HG03460 (cell line): ENCODE measurements at regions not wholly inside any gene's neighbourhood (a gene's known extent, or its start where the extent isn't known, plus 50 kb on each side); places are given as distances from the start of the nearest gene placed in this dataset.
"Not testable (repeated sequence)": the region's sequence is repeated elsewhere in the genome, so short reads cannot be mapped to it uniquely, and the experiment has no call there.

Experiments used
- ATAC-seq: cut with Tn5 transposase; IDR thresholded peaks from one replicate; pipeline ENCODE4 v1.9.1; 2021; ENCODE audit not compliant: unreplicated experiment

GRCh38 chr10:28137907-28138880 lies 139.3 kb upstream of the ODAD2 start:
- ATAC-seq, result no peak

GRCh38 chr10:28135258-28135657 lies 136.4 kb upstream of the ODAD2 start:
- ATAC-seq, result no peak

- no peak for ATAC-seq
Measured at GRCh38 chr10:28130267-28130666, 131.4 kb upstream of the ODAD2 start.

GRCh38 chr10:28127881-28128280 lies 129.0 kb upstream of the ODAD2 start:
- ATAC-seq, result no peak

GRCh38 chr10:28125701-28126100 lies 126.8 kb upstream of the ODAD2 start:
- ATAC-seq, result no peak

- no peak for ATAC-seq
Measured at GRCh38 chr10:28120795-28121194, 121.9 kb upstream of the ODAD2 start.

- ATAC-seq, result no peak
Measured at GRCh38 chr10:28120043-28120749, 121.3 kb upstream of the ODAD2 start.

- ATAC-seq, result no peak
Measured at GRCh38 chr10:28118985-28119628, 120.2 kb upstream of the ODAD2 start.

- no peak for ATAC-seq
Measured at GRCh38 chr10:28113202-28113601, 114.3 kb upstream of the ODAD2 start.

- ATAC-seq, result no peak
Measured at GRCh38 chr10:28111712-28112111, 112.8 kb upstream of the ODAD2 start.

GRCh38 chr10:28105561-28105960 lies 106.7 kb upstream of the ODAD2 start:
- no peak for ATAC-seq

- no peak for ATAC-seq
Measured at GRCh38 chr10:28097633-28098032, 98.8 kb upstream of the ODAD2 start.

- ATAC-seq, result no peak
Measured at GRCh38 chr10:28095791-28096378, 97.0 kb upstream of the ODAD2 start.

- no peak for ATAC-seq
Measured at GRCh38 chr10:28094121-28094520, 95.2 kb upstream of the ODAD2 start.

GRCh38 chr10:28091913-28092312 lies 93.0 kb upstream of the ODAD2 start:
- ATAC-seq, result no peak

- ATAC-seq, result no peak
Measured at GRCh38 chr10:28090506-28090905, 91.6 kb upstream of the ODAD2 start.

GRCh38 chr10:28089467-28089866 lies 90.6 kb upstream of the ODAD2 start:
- no peak for ATAC-seq

GRCh38 chr10:28087661-28088351 lies 88.9 kb upstream of the ODAD2 start:
- ATAC-seq, result no peak

- ATAC-seq, result not testable (repeated sequence)
Measured at GRCh38 chr10:28085760-28086159, 86.9 kb upstream of the ODAD2 start.

- ATAC-seq, result no peak
Measured at GRCh38 chr10:28082885-28083284, 84.0 kb upstream of the ODAD2 start.

GRCh38 chr10:28082316-28082715 lies 83.4 kb upstream of the ODAD2 start:
- no peak for ATAC-seq
